ENCODE measurements at regions not wholly inside any gene's neighbourhood (a gene's known extent, or its start where the extent isn't known, plus 50 kb on each side); places are given as distances from the start of the nearest gene placed in this dataset.

DNA sequence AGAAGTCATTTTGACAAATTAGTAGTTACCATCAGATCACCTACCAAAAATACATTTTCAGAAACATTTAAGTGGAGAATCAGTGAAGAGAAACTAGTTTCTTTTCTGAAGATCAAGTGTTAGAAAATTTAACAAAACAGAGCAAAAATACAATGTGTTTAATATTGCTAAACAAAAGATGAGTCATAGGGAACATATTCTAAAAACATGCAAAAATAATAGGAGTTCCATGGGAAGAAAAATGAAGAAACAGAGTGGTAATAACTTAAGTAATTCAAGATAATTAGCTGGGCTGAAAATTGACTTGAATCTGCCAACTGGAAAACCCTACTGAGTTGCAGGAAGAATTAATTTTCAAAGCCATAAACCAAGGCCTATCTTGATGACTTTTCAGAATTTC, 111.5 kb upstream of the KITLG start:
- TF ChIP-seq CTCF (IDR thresholded peaks at IDR 0.05; ENCODE audit: low read depth, low read length, poor library complexity, severe bottlenecking): no peak
- no peak for TF ChIP-seq EZH2phosphoT487 (IDR thresholded peaks at IDR 0.05; ENCODE audit: borderline replicate concordance, low read length)

Data from DOHH2 (cell line).